ENCODE measurements at regions not wholly inside any gene's neighbourhood (a gene's known extent, or its start where the extent isn't known, plus 50 kb on each side); places are given as distances from the start of the nearest gene placed in this dataset.

- DNase-seq (ENCODE audit: low read depth): no peak
- no peak for TF ChIP-seq CTCF (IDR thresholded peaks at IDR 0.05; ENCODE audit: insufficient read depth, low read depth, low read length, missing control alignments)
- H3K4me3 ChIP-seq (ENCODE audit: low read length): no peak overlapping the region
Observed at GRCh38 chr9:86452201-86452828, 98.1 kb upstream of the TUT7 start.

- H3K4me3 ChIP-seq (ENCODE audit: low read length): no peak overlapping the region
- DNase-seq (ENCODE audit: low read depth): no peak
- TF ChIP-seq CTCF (IDR thresholded peaks at IDR 0.05; ENCODE audit: insufficient read depth, low read depth, low read length, missing control alignments): no peak
Observed at GRCh38 chr9:86449246-86449645, 95.0 kb upstream of the TUT7 start.

- H3K4me3 ChIP-seq (ENCODE audit: low read length): no peak overlapping the region
- no peak for TF ChIP-seq CTCF (IDR thresholded peaks at IDR 0.05; ENCODE audit: insufficient read depth, low read depth, low read length, missing control alignments)
- DNase-seq (ENCODE audit: low read depth): peak; percentile 62
Observed at GRCh38 chr9:86445671-86446070, 91.5 kb upstream of the TUT7 start.

- H3K4me3 ChIP-seq (ENCODE audit: low read length): no peak overlapping the region
- DNase-seq (ENCODE audit: low read depth): no peak
- no peak for TF ChIP-seq CTCF (IDR thresholded peaks at IDR 0.05; ENCODE audit: insufficient read depth, low read depth, low read length, missing control alignments)
Observed at GRCh38 chr9:86443992-86444391, 89.8 kb upstream of the TUT7 start.

GRCh38 chr9:86434039-86434726, 80.0 kb upstream of the TUT7 start:
- no peak overlapping the region for H3K4me3 ChIP-seq (ENCODE audit: low read length)
- TF ChIP-seq CTCF (IDR thresholded peaks at IDR 0.05; ENCODE audit: insufficient read depth, low read depth, low read length, missing control alignments): peak; percentile 81

GRCh38 chr9:86424251-86424891, 70.2 kb upstream of the TUT7 start:
- no peak for TF ChIP-seq CTCF (IDR thresholded peaks at IDR 0.05; ENCODE audit: insufficient read depth, low read depth, low read length, missing control alignments)

More at GRCh38 chr9:86434039-86434726, 80.0 kb upstream of the TUT7 start:
- peak; percentile 67 for DNase-seq (ENCODE audit: low read depth)

More at GRCh38 chr9:86424251-86424891, 70.2 kb upstream of the TUT7 start:
- no peak for DNase-seq (ENCODE audit: low read depth)
- no peak overlapping the region for H3K4me3 ChIP-seq (ENCODE audit: low read length)

Data from epithelial cell of esophagus (primary cell).